GM23338 (cell line): ENCODE measurements at regions not wholly inside any gene's neighbourhood (a gene's known extent, or its start where the extent isn't known, plus 50 kb on each side); places are given as distances from the start of the nearest gene placed in this dataset.

Source experiments
- CREB1 ChIP-seq: fragments of 250-450 bp; sonication (Bioruptor Pico); IDR thresholded peaks from 2 replicates; pipeline ENCODE4 v1.5.0; 2020; ENCODE audit warnings: low read depth, mild to moderate bottlenecking, moderate library complexity
- EZH2 ChIP-seq: fragments of 200-600 bp; sonication (generic); IDR thresholded peaks from one replicate; pipeline ENCODE4 v1.8.0; 2017; ENCODE audit warnings: antibody characterized with exemption, mild to moderate bottlenecking, low read depth; ENCODE audit not compliant: unreplicated experiment
- EZH2phosphoT487 ChIP-seq: fragments of 200-600 bp; sonication (generic); IDR thresholded peaks from one replicate; pipeline ENCODE4 v1.8.1; 2018; ENCODE audit warnings: antibody characterized with exemption; ENCODE audit not compliant: unreplicated experiment
- POLR2AphosphoS5 ChIP-seq: IDR thresholded peaks from 2 replicates; pipeline ENCODE4 v1.6.1; 2016; ENCODE audit warnings: antibody characterized with exemption, low read depth
- TF ChIP-seq, protein P1 (sequence below), 2 experiments: fragments of 200-600 bp in 1 of 2; sonication (generic) in 1 of 2; conservative IDR thresholded peaks; 2 replicates each; pipeline versions ENCODE4 v1.5.1 to v1.6.1; 2016 to 2017; ENCODE audit warnings: antibody characterized with exemption in 2 of 2, low read depth in 2 of 2, mild to moderate bottlenecking in 2 of 2, moderate library complexity in 1 of 2
- TF ChIP-seq, protein P2 (sequence below): IDR thresholded peaks from 2 replicates; pipeline ENCODE4 v1.6.1; 2016; ENCODE audit warnings: antibody characterized with exemption
- TF ChIP-seq, protein P3 (sequence below): IDR thresholded peaks from one replicate; pipeline ENCODE4 v1.6.1; 2018; ENCODE audit warnings: antibody characterized with exemption; ENCODE audit not compliant: unreplicated experiment
- TF ChIP-seq, protein P4 (sequence below): fragments of 250-450 bp; sonication (Bioruptor Pico); IDR thresholded peaks from 2 replicates; pipeline ENCODE4 v1.5.0; 2020; ENCODE audit warnings: mild to moderate bottlenecking, moderate library complexity

DNA sequence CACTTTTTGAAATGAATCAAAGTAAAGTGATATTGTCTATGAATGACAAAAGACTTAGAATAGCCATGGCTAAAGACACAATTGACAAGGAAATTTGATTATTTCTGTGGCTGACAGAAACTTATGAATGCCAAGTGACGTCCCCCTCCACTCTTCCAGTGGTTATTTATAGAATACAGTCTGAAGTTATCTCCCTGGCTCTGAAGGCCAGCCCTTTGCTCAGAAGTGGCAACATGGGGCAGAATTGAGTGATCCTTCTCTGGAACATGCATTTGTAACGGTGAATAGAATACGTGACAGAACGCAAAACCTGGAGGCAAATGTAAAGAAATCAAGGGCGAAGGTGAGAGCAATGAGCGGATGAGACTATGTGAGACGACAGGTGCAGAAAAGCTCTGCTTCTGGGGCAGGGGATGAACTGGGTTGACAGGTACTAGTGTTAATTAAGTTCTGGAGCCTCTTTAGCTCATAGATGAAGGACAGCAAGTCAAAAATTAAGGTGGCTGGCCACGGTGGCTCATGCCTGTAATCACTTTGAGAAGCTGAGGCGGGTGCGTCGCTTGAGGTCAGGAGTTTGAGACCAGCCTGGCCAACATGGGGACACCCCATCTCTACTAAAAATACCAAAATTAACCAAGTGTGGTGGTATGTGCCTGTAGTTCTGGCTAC lies 585.7 kb upstream of the B3GAT1 start:
- TF ChIP-seq POLR2AphosphoS5 (no peak), EZH2 (no peak), CREB1 (no peak), EZH2phosphoT487 (no peak)
- TF ChIP-seq, protein P1, sequence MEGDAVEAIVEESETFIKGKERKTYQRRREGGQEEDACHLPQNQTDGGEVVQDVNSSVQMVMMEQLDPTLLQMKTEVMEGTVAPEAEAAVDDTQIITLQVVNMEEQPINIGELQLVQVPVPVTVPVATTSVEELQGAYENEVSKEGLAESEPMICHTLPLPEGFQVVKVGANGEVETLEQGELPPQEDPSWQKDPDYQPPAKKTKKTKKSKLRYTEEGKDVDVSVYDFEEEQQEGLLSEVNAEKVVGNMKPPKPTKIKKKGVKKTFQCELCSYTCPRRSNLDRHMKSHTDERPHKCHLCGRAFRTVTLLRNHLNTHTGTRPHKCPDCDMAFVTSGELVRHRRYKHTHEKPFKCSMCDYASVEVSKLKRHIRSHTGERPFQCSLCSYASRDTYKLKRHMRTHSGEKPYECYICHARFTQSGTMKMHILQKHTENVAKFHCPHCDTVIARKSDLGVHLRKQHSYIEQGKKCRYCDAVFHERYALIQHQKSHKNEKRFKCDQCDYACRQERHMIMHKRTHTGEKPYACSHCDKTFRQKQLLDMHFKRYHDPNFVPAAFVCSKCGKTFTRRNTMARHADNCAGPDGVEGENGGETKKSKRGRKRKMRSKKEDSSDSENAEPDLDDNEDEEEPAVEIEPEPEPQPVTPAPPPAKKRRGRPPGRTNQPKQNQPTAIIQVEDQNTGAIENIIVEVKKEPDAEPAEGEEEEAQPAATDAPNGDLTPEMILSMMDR (conservative IDR thresholded peaks at IDR 0.05; ENCODE audit: low read depth in 2 of 2), result no peak
- TF ChIP-seq, protein P2, sequence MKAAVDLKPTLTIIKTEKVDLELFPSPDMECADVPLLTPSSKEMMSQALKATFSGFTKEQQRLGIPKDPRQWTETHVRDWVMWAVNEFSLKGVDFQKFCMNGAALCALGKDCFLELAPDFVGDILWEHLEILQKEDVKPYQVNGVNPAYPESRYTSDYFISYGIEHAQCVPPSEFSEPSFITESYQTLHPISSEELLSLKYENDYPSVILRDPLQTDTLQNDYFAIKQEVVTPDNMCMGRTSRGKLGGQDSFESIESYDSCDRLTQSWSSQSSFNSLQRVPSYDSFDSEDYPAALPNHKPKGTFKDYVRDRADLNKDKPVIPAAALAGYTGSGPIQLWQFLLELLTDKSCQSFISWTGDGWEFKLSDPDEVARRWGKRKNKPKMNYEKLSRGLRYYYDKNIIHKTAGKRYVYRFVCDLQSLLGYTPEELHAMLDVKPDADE, result no peak
- TF ChIP-seq, protein P3, sequence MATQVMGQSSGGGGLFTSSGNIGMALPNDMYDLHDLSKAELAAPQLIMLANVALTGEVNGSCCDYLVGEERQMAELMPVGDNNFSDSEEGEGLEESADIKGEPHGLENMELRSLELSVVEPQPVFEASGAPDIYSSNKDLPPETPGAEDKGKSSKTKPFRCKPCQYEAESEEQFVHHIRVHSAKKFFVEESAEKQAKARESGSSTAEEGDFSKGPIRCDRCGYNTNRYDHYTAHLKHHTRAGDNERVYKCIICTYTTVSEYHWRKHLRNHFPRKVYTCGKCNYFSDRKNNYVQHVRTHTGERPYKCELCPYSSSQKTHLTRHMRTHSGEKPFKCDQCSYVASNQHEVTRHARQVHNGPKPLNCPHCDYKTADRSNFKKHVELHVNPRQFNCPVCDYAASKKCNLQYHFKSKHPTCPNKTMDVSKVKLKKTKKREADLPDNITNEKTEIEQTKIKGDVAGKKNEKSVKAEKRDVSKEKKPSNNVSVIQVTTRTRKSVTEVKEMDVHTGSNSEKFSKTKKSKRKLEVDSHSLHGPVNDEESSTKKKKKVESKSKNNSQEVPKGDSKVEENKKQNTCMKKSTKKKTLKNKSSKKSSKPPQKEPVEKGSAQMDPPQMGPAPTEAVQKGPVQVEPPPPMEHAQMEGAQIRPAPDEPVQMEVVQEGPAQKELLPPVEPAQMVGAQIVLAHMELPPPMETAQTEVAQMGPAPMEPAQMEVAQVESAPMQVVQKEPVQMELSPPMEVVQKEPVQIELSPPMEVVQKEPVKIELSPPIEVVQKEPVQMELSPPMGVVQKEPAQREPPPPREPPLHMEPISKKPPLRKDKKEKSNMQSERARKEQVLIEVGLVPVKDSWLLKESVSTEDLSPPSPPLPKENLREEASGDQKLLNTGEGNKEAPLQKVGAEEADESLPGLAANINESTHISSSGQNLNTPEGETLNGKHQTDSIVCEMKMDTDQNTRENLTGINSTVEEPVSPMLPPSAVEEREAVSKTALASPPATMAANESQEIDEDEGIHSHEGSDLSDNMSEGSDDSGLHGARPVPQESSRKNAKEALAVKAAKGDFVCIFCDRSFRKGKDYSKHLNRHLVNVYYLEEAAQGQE, result no peak
- TF ChIP-seq, protein P4, sequence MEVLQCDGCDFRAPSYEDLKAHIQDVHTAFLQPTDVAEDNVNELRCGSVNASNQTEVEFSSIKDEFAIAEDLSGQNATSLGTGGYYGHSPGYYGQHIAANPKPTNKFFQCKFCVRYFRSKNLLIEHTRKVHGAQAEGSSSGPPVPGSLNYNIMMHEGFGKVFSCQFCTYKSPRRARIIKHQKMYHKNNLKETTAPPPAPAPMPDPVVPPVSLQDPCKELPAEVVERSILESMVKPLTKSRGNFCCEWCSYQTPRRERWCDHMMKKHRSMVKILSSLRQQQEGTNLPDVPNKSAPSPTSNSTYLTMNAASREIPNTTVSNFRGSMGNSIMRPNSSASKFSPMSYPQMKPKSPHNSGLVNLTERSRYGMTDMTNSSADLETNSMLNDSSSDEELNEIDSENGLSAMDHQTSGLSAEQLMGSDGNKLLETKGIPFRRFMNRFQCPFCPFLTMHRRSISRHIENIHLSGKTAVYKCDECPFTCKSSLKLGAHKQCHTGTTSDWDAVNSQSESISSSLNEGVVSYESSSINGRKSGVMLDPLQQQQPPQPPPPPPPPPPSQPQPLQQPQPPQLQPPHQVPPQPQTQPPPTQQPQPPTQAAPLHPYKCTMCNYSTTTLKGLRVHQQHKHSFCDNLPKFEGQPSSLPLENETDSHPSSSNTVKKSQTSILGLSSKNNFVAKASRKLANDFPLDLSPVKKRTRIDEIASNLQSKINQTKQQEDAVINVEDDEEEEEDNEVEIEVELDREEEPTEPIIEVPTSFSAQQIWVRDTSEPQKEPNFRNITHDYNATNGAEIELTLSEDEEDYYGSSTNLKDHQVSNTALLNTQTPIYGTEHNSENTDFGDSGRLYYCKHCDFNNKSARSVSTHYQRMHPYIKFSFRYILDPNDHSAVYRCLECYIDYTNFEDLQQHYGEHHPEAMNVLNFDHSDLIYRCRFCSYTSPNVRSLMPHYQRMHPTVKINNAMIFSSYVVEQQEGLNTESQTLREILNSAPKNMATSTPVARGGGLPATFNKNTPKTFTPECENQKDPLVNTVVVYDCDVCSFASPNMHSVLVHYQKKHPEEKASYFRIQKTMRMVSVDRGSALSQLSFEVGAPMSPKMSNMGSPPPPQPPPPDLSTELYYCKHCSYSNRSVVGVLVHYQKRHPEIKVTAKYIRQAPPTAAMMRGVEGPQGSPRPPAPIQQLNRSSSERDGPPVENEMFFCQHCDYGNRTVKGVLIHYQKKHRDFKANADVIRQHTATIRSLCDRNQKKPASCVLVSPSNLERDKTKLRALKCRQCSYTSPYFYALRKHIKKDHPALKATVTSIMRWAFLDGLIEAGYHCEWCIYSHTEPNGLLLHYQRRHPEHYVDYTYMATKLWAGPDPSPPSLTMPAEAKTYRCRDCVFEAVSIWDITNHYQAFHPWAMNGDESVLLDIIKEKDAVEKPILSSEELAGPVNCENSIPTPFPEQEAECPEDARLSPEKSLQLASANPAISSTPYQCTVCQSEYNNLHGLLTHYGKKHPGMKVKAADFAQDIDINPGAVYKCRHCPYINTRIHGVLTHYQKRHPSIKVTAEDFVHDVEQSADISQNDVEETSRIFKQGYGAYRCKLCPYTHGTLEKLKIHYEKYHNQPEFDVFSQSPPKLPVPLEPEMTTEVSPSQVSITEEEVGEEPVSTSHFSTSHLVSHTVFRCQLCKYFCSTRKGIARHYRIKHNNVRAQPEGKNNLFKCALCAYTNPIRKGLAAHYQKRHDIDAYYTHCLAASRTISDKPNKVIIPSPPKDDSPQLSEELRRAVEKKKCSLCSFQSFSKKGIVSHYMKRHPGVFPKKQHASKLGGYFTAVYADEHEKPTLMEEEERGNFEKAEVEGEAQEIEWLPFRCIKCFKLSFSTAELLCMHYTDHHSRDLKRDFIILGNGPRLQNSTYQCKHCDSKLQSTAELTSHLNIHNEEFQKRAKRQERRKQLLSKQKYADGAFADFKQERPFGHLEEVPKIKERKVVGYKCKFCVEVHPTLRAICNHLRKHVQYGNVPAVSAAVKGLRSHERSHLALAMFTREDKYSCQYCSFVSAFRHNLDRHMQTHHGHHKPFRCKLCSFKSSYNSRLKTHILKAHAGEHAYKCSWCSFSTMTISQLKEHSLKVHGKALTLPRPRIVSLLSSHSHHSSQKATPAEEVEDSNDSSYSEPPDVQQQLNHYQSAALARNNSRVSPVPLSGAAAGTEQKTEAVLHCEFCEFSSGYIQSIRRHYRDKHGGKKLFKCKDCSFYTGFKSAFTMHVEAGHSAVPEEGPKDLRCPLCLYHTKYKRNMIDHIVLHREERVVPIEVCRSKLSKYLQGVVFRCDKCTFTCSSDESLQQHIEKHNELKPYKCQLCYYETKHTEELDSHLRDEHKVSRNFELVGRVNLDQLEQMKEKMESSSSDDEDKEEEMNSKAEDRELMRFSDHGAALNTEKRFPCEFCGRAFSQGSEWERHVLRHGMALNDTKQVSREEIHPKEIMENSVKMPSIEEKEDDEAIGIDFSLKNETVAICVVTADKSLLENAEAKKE (CRISPR knock-in tag), result no peak
